T-helper 17 cell (primary cell): ENCODE measurements at regions not wholly inside any gene's neighbourhood (a gene's known extent, or its start where the extent isn't known, plus 50 kb on each side); places are given as distances from the start of the nearest gene placed in this dataset.

ENCODE experiments used
- ATAC-seq: fragments of 150-1000 bp; cut with Tn5 transposase; 2 replicates; pipeline ENCODE4 v1.10.0; 2021; ENCODE audit warnings: mild to moderate bottlenecking, moderate library complexity
- DNase-seq, 3 donors: peaks; one replicate each; pipeline versions ENCODE4 v3.0.0 to v3.0.0-alpha.2; 2020 to 2021
- H3K9me3 ChIP-seq: one replicate; pipeline ENCODE4 v1.7.0; 2013; ENCODE audit warnings: low read length, mild to moderate bottlenecking; ENCODE audit not compliant: control insufficient read depth, poor library complexity, severe bottlenecking
- H3K27ac Mint-ChIP-seq: one replicate; pipeline ENCODE4 v1.8.0; 2022; ENCODE audit warnings: mild to moderate bottlenecking, moderate library complexity, mixed read lengths
- H3K27me3 Mint-ChIP-seq: one replicate; pipeline ENCODE4 v1.8.0; 2022; ENCODE audit warnings: mixed read lengths
- H3K36me3 Mint-ChIP-seq: one replicate; pipeline ENCODE4 v1.8.0; 2022; ENCODE audit warnings: low read depth, mixed read lengths
- H3K4me1 Mint-ChIP-seq: one replicate; pipeline ENCODE4 v1.8.0; 2022; ENCODE audit warnings: mild to moderate bottlenecking, mixed read lengths
- H3K4me3 Mint-ChIP-seq: one replicate; pipeline ENCODE4 v1.8.0; 2022; ENCODE audit warnings: mild to moderate bottlenecking, moderate library complexity, mixed read lengths

- Mint-ChIP-seq H3K27ac (no peak overlapping the region), H3K4me1 (no peaks in the 10 kb centered on the region), H3K4me3 (no peak overlapping the region), H3K36me3 (no peaks in the 10 kb centered on the region), H3K27me3 (no peaks in the 10 kb centered on the region)
- no peak for ATAC-seq
- no peaks in the 10 kb centered on the region for H3K9me3 ChIP-seq
- no peak for DNase-seq
Measured at GRCh38 chr10:83108565-83109333, 1030.6 kb upstream of the GHITM start.

- ATAC-seq (no peak), DNase-seq (no peak)
- no peaks in the 10 kb centered on the region for H3K27me3 Mint-ChIP-seq
- H3K27ac Mint-ChIP-seq = no peak overlapping the region
- no peaks in the 10 kb centered on the region for H3K4me1 Mint-ChIP-seq
- H3K36me3 Mint-ChIP-seq = no peaks in the 10 kb centered on the region
- no peaks in the 10 kb centered on the region for H3K9me3 ChIP-seq
- H3K4me3 Mint-ChIP-seq = no peak overlapping the region
Measured at GRCh38 chr10:83119346-83119745, 1020.0 kb upstream of the GHITM start.

- H3K4me3 Mint-ChIP-seq = no peak overlapping the region
- DNase-seq = no peak
- no peak overlapping the region for H3K27ac Mint-ChIP-seq
- no peaks in the 10 kb centered on the region for H3K27me3 Mint-ChIP-seq
- no peaks in the 10 kb centered on the region for H3K4me1 Mint-ChIP-seq
- H3K9me3 ChIP-seq = no peaks in the 10 kb centered on the region
- H3K36me3 Mint-ChIP-seq = no peaks in the 10 kb centered on the region
- no peak for ATAC-seq
Measured at GRCh38 chr10:83122336-83122735, 1017.0 kb upstream of the GHITM start.

- no peak for ATAC-seq
- Mint-ChIP-seq H3K4me1 (no peaks in the 10 kb centered on the region), H3K27ac (no peak overlapping the region), H3K4me3 (no peak overlapping the region), H3K27me3 (no peaks in the 10 kb centered on the region), H3K36me3 (no peaks in the 10 kb centered on the region)
- no peaks in the 10 kb centered on the region for H3K9me3 ChIP-seq
- DNase-seq = no peak
Measured at GRCh38 chr10:83127942-83128575, 1011.2 kb upstream of the GHITM start.

GRCh38 chr10:83140811-83141210, 998.5 kb upstream of the GHITM start:
- no peak for ATAC-seq
- no peaks in the 10 kb centered on the region for H3K36me3 Mint-ChIP-seq
- H3K4me1 Mint-ChIP-seq = no peaks in the 10 kb centered on the region
- no peak overlapping the region for H3K27ac Mint-ChIP-seq
- no peaks in the 10 kb centered on the region for H3K9me3 ChIP-seq
- no peak for DNase-seq
- H3K27me3 Mint-ChIP-seq = no peaks in the 10 kb centered on the region
- H3K4me3 Mint-ChIP-seq = no peak overlapping the region

GRCh38 chr10:83142074-83142563, 997.2 kb upstream of the GHITM start:
- Mint-ChIP-seq H3K36me3 (no peaks in the 10 kb centered on the region), H3K4me3 (no peak overlapping the region), H3K4me1 (no peaks in the 10 kb centered on the region), H3K27me3 (no peaks in the 10 kb centered on the region), H3K27ac (no peak overlapping the region)
- no peak for ATAC-seq
- no peak for DNase-seq
- no peaks in the 10 kb centered on the region for H3K9me3 ChIP-seq

GRCh38 chr10:83144461-83144860, 994.8 kb upstream of the GHITM start:
- H3K36me3 Mint-ChIP-seq = no peaks in the 10 kb centered on the region
- H3K4me1 Mint-ChIP-seq = no peaks in the 10 kb centered on the region
- DNase-seq = no peak
- no peaks in the 10 kb centered on the region for H3K9me3 ChIP-seq
- no peak for ATAC-seq
- no peak overlapping the region for H3K4me3 Mint-ChIP-seq
- no peak overlapping the region for H3K27ac Mint-ChIP-seq
- no peaks in the 10 kb centered on the region for H3K27me3 Mint-ChIP-seq

- ATAC-seq (no peak), DNase-seq (no peak)
- H3K27me3 Mint-ChIP-seq = no peaks in the 10 kb centered on the region
- no peak overlapping the region for H3K27ac Mint-ChIP-seq
- no peaks in the 10 kb centered on the region for H3K36me3 Mint-ChIP-seq
- no peaks in the 10 kb centered on the region for H3K9me3 ChIP-seq
- no peaks in the 10 kb centered on the region for H3K4me1 Mint-ChIP-seq
- no peak overlapping the region for H3K4me3 Mint-ChIP-seq
Measured at GRCh38 chr10:83153714-83154113, 985.6 kb upstream of the GHITM start.

- DNase-seq (no peak), ATAC-seq (no peak)
- no peaks in the 10 kb centered on the region for H3K36me3 Mint-ChIP-seq
- no peak overlapping the region for H3K4me3 Mint-ChIP-seq
- H3K9me3 ChIP-seq = no peaks in the 10 kb centered on the region
- no peak overlapping the region for H3K27ac Mint-ChIP-seq
- no peaks in the 10 kb centered on the region for H3K27me3 Mint-ChIP-seq
- no peaks in the 10 kb centered on the region for H3K4me1 Mint-ChIP-seq
Measured at GRCh38 chr10:83164156-83164555, 975.2 kb upstream of the GHITM start.

GRCh38 chr10:83165265-83165664, 974.0 kb upstream of the GHITM start:
- no peaks in the 10 kb centered on the region for H3K9me3 ChIP-seq
- H3K4me3 Mint-ChIP-seq = no peak overlapping the region
- DNase-seq (no peak), ATAC-seq (no peak)
- no peaks in the 10 kb centered on the region for H3K36me3 Mint-ChIP-seq
- H3K4me1 Mint-ChIP-seq = no peaks in the 10 kb centered on the region
- no peak overlapping the region for H3K27ac Mint-ChIP-seq
- no peaks in the 10 kb centered on the region for H3K27me3 Mint-ChIP-seq

GRCh38 chr10:83166344-83166743, 973.0 kb upstream of the GHITM start:
- Mint-ChIP-seq H3K27ac (no peak overlapping the region), H3K4me3 (no peak overlapping the region), H3K4me1 (no peaks in the 10 kb centered on the region), H3K36me3 (no peaks in the 10 kb centered on the region), H3K27me3 (no peaks in the 10 kb centered on the region)
- no peak for DNase-seq
- H3K9me3 ChIP-seq = no peaks in the 10 kb centered on the region
- no peak for ATAC-seq

GRCh38 chr10:83167081-83167480, 972.2 kb upstream of the GHITM start:
- no peak overlapping the region for H3K27ac Mint-ChIP-seq
- no peaks in the 10 kb centered on the region for H3K9me3 ChIP-seq
- DNase-seq = no peak
- no peaks in the 10 kb centered on the region for H3K36me3 Mint-ChIP-seq
- ATAC-seq = no peak
- no peaks in the 10 kb centered on the region for H3K27me3 Mint-ChIP-seq
- H3K4me3 Mint-ChIP-seq = no peak overlapping the region
- no peaks in the 10 kb centered on the region for H3K4me1 Mint-ChIP-seq

- H3K36me3 Mint-ChIP-seq = no peaks in the 10 kb centered on the region
- no peaks in the 10 kb centered on the region for H3K27me3 Mint-ChIP-seq
- DNase-seq = no peak
Measured at GRCh38 chr10:83176901-83177300, 962.4 kb upstream of the GHITM start.

GRCh38 chr10:83178526-83178925, 960.8 kb upstream of the GHITM start:
- ATAC-seq = no peak
- DNase-seq = no peak
- Mint-ChIP-seq H3K27me3 (no peaks in the 10 kb centered on the region), H3K4me1 (no peaks in the 10 kb centered on the region), H3K36me3 (no peaks in the 10 kb centered on the region), H3K27ac (no peak overlapping the region), H3K4me3 (no peak overlapping the region)
- no peaks in the 10 kb centered on the region for H3K9me3 ChIP-seq

More at GRCh38 chr10:83176901-83177300, 962.4 kb upstream of the GHITM start:
- H3K9me3 ChIP-seq = no peaks in the 10 kb centered on the region
- Mint-ChIP-seq H3K4me1 (no peaks in the 10 kb centered on the region), H3K4me3 (no peak overlapping the region), H3K27ac (no peak overlapping the region)
- no peak for ATAC-seq
